SK-N-SH (cell line): ENCODE measurements at regions not wholly inside any gene's neighbourhood (a gene's known extent, or its start where the extent isn't known, plus 50 kb on each side); places are given as distances from the start of the nearest gene placed in this dataset.

Source experiments
- EZH2phosphoT487 ChIP-seq: fragments of 200-600 bp; sonication (generic); IDR thresholded peaks from 2 replicates; pipeline ENCODE4 v1.6.1; 2017; ENCODE audit warnings: low read depth, mixed run types, mild to moderate bottlenecking, antibody characterized with exemption, moderate library complexity, borderline replicate concordance
- FOXM1 ChIP-seq: IDR thresholded peaks from 2 replicates; pipeline ENCODE4 v1.4.0; 2012; ENCODE audit warnings: low read depth, mild to moderate bottlenecking
- GATA2 ChIP-seq: sonication (generic); formaldehyde crosslinking; IDR thresholded peaks from 2 replicates; pipeline ENCODE4 v1.5.0; 2020; ENCODE audit warnings: mild to moderate bottlenecking, missing genetic modification reagents
- USF1 ChIP-seq: IDR thresholded peaks from 2 replicates; pipeline ENCODE4 v1.4.0; 2012; ENCODE audit warnings: low read depth, borderline replicate concordance
- TF ChIP-seq, protein P1 (sequence below): fragments of 200-600 bp; sonication (generic); IDR thresholded peaks from 2 replicates; pipeline ENCODE4 v1.6.1; 2017; ENCODE audit warnings: antibody characterized with exemption, mild to moderate bottlenecking, moderate library complexity
- TF ChIP-seq, protein P2 (sequence below): IDR thresholded peaks from 2 replicates; pipeline ENCODE4 v1.6.1; 2012; ENCODE audit warnings: mild to moderate bottlenecking, low read depth, low read length, moderate library complexity
- TF ChIP-seq, protein P3 (sequence below): fragments of 150-350 bp; IDR thresholded peaks from 2 replicates; pipeline ENCODE4 v1.6.1; 2017; ENCODE audit warnings: antibody characterized with exemption, low read length, low read depth, borderline replicate concordance

DNA sequence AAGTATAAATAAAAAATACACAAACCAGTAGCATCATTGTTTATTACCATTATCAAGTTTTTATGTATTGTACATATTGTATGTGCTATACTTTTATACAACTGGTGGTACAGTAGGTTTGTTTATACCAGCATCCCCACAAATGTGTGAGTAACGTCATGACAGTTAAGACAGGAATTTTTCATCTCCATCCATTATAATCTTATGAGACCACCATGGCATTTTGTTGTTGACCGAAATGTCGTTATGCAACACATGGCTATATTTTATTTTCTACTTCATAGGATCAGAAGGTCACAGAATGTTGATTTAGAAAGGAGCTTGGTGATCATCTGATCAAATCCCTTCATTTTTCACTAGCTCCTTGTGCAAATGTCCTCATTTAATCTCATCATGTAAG is 170.9 kb upstream of the NCAM1 start:
- TF ChIP-seq, protein P1, sequence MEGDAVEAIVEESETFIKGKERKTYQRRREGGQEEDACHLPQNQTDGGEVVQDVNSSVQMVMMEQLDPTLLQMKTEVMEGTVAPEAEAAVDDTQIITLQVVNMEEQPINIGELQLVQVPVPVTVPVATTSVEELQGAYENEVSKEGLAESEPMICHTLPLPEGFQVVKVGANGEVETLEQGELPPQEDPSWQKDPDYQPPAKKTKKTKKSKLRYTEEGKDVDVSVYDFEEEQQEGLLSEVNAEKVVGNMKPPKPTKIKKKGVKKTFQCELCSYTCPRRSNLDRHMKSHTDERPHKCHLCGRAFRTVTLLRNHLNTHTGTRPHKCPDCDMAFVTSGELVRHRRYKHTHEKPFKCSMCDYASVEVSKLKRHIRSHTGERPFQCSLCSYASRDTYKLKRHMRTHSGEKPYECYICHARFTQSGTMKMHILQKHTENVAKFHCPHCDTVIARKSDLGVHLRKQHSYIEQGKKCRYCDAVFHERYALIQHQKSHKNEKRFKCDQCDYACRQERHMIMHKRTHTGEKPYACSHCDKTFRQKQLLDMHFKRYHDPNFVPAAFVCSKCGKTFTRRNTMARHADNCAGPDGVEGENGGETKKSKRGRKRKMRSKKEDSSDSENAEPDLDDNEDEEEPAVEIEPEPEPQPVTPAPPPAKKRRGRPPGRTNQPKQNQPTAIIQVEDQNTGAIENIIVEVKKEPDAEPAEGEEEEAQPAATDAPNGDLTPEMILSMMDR = no peak
- TF ChIP-seq FOXM1 = no peak
- TF ChIP-seq, protein P2, sequence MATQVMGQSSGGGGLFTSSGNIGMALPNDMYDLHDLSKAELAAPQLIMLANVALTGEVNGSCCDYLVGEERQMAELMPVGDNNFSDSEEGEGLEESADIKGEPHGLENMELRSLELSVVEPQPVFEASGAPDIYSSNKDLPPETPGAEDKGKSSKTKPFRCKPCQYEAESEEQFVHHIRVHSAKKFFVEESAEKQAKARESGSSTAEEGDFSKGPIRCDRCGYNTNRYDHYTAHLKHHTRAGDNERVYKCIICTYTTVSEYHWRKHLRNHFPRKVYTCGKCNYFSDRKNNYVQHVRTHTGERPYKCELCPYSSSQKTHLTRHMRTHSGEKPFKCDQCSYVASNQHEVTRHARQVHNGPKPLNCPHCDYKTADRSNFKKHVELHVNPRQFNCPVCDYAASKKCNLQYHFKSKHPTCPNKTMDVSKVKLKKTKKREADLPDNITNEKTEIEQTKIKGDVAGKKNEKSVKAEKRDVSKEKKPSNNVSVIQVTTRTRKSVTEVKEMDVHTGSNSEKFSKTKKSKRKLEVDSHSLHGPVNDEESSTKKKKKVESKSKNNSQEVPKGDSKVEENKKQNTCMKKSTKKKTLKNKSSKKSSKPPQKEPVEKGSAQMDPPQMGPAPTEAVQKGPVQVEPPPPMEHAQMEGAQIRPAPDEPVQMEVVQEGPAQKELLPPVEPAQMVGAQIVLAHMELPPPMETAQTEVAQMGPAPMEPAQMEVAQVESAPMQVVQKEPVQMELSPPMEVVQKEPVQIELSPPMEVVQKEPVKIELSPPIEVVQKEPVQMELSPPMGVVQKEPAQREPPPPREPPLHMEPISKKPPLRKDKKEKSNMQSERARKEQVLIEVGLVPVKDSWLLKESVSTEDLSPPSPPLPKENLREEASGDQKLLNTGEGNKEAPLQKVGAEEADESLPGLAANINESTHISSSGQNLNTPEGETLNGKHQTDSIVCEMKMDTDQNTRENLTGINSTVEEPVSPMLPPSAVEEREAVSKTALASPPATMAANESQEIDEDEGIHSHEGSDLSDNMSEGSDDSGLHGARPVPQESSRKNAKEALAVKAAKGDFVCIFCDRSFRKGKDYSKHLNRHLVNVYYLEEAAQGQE = no peak
- no peak for TF ChIP-seq GATA2 (CRISPR knock-in tag)
- no peak for TF ChIP-seq EZH2phosphoT487
- TF ChIP-seq, protein P3, sequence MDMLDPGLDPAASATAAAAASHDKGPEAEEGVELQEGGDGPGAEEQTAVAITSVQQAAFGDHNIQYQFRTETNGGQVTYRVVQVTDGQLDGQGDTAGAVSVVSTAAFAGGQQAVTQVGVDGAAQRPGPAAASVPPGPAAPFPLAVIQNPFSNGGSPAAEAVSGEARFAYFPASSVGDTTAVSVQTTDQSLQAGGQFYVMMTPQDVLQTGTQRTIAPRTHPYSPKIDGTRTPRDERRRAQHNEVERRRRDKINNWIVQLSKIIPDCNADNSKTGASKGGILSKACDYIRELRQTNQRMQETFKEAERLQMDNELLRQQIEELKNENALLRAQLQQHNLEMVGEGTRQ = no peak
- no peak for TF ChIP-seq USF1
